PC-3 (cell line): ENCODE measurements at regions not wholly inside any gene's neighbourhood (a gene's known extent, or its start where the extent isn't known, plus 50 kb on each side); places are given as distances from the start of the nearest gene placed in this dataset.

ENCODE experiments used
- ATAC-seq: fragments of 200-7000 bp; cut with Tn5 transposase; 2 replicates; pipeline ENCODE4 v1.9.1; 2020; ENCODE audit warnings: mild to moderate bottlenecking, moderate library complexity
- BruUV-seq: library from RNA; stranded (reverse); fragments of 400-500 nt; replicated peaks from 2 replicates; lab custom pipeline; 2021; lab: Mats Ljungman, UMichigan
- CTCF ChIA-PET: fragments of 300-600 bp; sonication (Branson Sonifier 250); formaldehyde crosslinking; loops from one replicate; lab custom pipeline; 2022; ENCODE audit warnings: antibody characterized with exemption; lab: Charles Lee
- POLR2A ChIA-PET: fragments of 300-600 bp; sonication (Branson Sonifier 250); formaldehyde crosslinking; loops from one replicate; lab custom pipeline; 2022; ENCODE audit warnings: antibody characterized with exemption; ENCODE audit not compliant: unreplicated experiment; lab: Charles Lee
- DNase-seq: peaks from one replicate; pipeline ENCODE4 v3.0.0-alpha.2; 2015
- H2AFZ ChIP-seq: fragments of 300-600 bp; sonication (generic); 2 replicates; pipeline ENCODE4 v1.6.0; 2016; ENCODE audit warnings: antibody characterized with exemption, low read length
- H3F3A ChIP-seq: fragments of 300-600 bp; sonication (generic); one replicate; pipeline ENCODE4 v1.6.0; 2017; ENCODE audit warnings: antibody characterized with exemption, low read length, control low read depth, mild to moderate bottlenecking; ENCODE audit not compliant: unreplicated experiment
- H3K27ac ChIP-seq: fragments of 300-600 bp; sonication (generic); 2 replicates; pipeline ENCODE4 v1.5.1; 2016; ENCODE audit warnings: mild to moderate bottlenecking, low read length
- H3K27me3 ChIP-seq: fragments of 300-600 bp; sonication (generic); 2 replicates; pipeline ENCODE4 v1.6.1; 2016; ENCODE audit warnings: low read length, mixed read lengths
- H3K36me3 ChIP-seq: fragments of 300-600 bp; sonication (generic); 2 replicates; pipeline ENCODE4 v1.6.1; 2016; ENCODE audit warnings: low read depth, mixed run types, low read length, mixed read lengths
- H3K4me1 ChIP-seq: fragments of 300-600 bp; sonication (generic); 2 replicates; pipeline ENCODE4 v1.5.1; 2016; ENCODE audit warnings: low read length; ENCODE audit not compliant: insufficient read depth
- H3K4me2 ChIP-seq: fragments of 300-600 bp; sonication (generic); 2 replicates; pipeline ENCODE4 v1.6.0; 2016; ENCODE audit warnings: low read length
- H3K4me3 ChIP-seq: fragments of 300-600 bp; sonication (generic); 2 replicates; pipeline ENCODE4 v1.5.1; 2016; ENCODE audit warnings: mild to moderate bottlenecking, low read length, mixed read lengths
- H3K79me2 ChIP-seq: fragments of 300-600 bp; sonication (generic); 2 replicates; pipeline ENCODE4 v1.6.1; 2017; ENCODE audit warnings: low read length, mixed read lengths
- H3K9ac ChIP-seq: fragments of 300-600 bp; sonication (generic); 2 replicates; pipeline ENCODE4 v1.6.0; 2016; ENCODE audit warnings: mild to moderate bottlenecking, low read length
- H3K9me2 ChIP-seq: fragments of 300-600 bp; sonication (generic); replicated peaks from 2 replicates; pipeline ENCODE4 v1.6.1; 2016; ENCODE audit warnings: mixed run types, low read length, mixed read lengths
- H3K9me3 ChIP-seq: fragments of 300-600 bp; sonication (generic); 2 replicates; pipeline ENCODE4 v1.6.1; 2016; ENCODE audit warnings: low read length, mixed read lengths
- H4K20me1 ChIP-seq: fragments of 300-600 bp; sonication (generic); 2 replicates; pipeline ENCODE4 v1.6.1; 2016; ENCODE audit warnings: low read length, mixed read lengths
- EZH2 ChIP-seq: fragments of 300-600 bp; sonication (generic); IDR thresholded peaks from one replicate; pipeline ENCODE4 v1.6.1; 2017; ENCODE audit warnings: antibody characterized with exemption, mild to moderate bottlenecking, low read length; ENCODE audit not compliant: unreplicated experiment
- EZH2phosphoT487 ChIP-seq: fragments of 300-600 bp; sonication (generic); IDR thresholded peaks from 2 replicates; pipeline ENCODE4 v1.6.1; 2018; ENCODE audit warnings: mild to moderate bottlenecking, antibody characterized with exemption, low read length, borderline replicate concordance
- intact Hi-C: fragments of 100-400 bp; cut with micrococcal nuclease; formaldehyde crosslinking; loops from 2 replicates; pipeline ENCODE4 v1.9.0; 2023
- TF ChIP-seq, protein P1 (sequence below): fragments of 300-600 bp; sonication (generic); conservative IDR thresholded peaks from 2 replicates; pipeline ENCODE4 v1.5.1; 2017; ENCODE audit warnings: antibody characterized with exemption, low read depth, mild to moderate bottlenecking, low read length

- no TSS peak for BruUV-seq
- no peak for ATAC-seq
- H4K20me1 ChIP-seq: no peaks in the 10 kb centered on the region
These were observed 670.6 kb upstream of the EPHA7 start for GRCh38 chr6:94089941-94090340.

GRCh38 chr6:94088870-94089269, 669.5 kb upstream of the EPHA7 start:
- no TSS peak for BruUV-seq
- no peak for ATAC-seq

More at GRCh38 chr6:94089941-94090340, 670.6 kb upstream of the EPHA7 start:
- no peaks in the 10 kb centered on the region for H3F3A ChIP-seq
- no peaks in the 10 kb centered on the region for H3K79me2 ChIP-seq
- intact Hi-C loops: loop anchor here (10.0 kb wide), 1 partner anchor 165 kb away; no protein-coding TSS in a partner anchor
- H3K36me3 ChIP-seq: no peaks in the 10 kb centered on the region
- POLR2A ChIA-PET: no interaction called here
- no peak overlapping the region for H2AFZ ChIP-seq
- no peaks in the 10 kb centered on the region for H3K9me2 ChIP-seq
- CTCF ChIA-PET: no interaction called here
- H3K4me2 ChIP-seq: no peak overlapping the region
- H3K27me3 ChIP-seq: no peaks in the 10 kb centered on the region
- no peak overlapping the region for H3K4me3 ChIP-seq
- H3K9ac ChIP-seq: no peak overlapping the region
- H3K27ac ChIP-seq: no peak overlapping the region
- H3K4me1 ChIP-seq: no peaks in the 10 kb centered on the region
- TF ChIP-seq EZH2phosphoT487 (no peak), EZH2 (no peak)
- TF ChIP-seq, protein P1, sequence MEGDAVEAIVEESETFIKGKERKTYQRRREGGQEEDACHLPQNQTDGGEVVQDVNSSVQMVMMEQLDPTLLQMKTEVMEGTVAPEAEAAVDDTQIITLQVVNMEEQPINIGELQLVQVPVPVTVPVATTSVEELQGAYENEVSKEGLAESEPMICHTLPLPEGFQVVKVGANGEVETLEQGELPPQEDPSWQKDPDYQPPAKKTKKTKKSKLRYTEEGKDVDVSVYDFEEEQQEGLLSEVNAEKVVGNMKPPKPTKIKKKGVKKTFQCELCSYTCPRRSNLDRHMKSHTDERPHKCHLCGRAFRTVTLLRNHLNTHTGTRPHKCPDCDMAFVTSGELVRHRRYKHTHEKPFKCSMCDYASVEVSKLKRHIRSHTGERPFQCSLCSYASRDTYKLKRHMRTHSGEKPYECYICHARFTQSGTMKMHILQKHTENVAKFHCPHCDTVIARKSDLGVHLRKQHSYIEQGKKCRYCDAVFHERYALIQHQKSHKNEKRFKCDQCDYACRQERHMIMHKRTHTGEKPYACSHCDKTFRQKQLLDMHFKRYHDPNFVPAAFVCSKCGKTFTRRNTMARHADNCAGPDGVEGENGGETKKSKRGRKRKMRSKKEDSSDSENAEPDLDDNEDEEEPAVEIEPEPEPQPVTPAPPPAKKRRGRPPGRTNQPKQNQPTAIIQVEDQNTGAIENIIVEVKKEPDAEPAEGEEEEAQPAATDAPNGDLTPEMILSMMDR: no peak
- DNase-seq: no peak
- H3K9me3 ChIP-seq: no peaks in the 10 kb centered on the region

GRCh38 chr6:94074764-94075163, 655.4 kb upstream of the EPHA7 start:
- no peak overlapping the region for H3K4me3 ChIP-seq
- POLR2A ChIA-PET: no interaction called here
- CTCF ChIA-PET: no interaction called here
- ATAC-seq (no peak), DNase-seq (no peak)
- intact Hi-C loops: no loop called here
- no peaks in the 10 kb centered on the region for H3K9me3 ChIP-seq
- H4K20me1 ChIP-seq: no peaks in the 10 kb centered on the region
- H3K36me3 ChIP-seq: no peaks in the 10 kb centered on the region
- TF ChIP-seq EZH2: no peak
- TF ChIP-seq, protein P1: no peak
- TF ChIP-seq EZH2phosphoT487: no peak
- no peaks in the 10 kb centered on the region for H3K9me2 ChIP-seq
- H3K4me1 ChIP-seq: no peaks in the 10 kb centered on the region
- no peak overlapping the region for H3K4me2 ChIP-seq
- no peak overlapping the region for H3K9ac ChIP-seq
- H3K27ac ChIP-seq: no peak overlapping the region
- no TSS peak for BruUV-seq
- no peaks in the 10 kb centered on the region for H3K79me2 ChIP-seq
- H3K27me3 ChIP-seq: no peaks in the 10 kb centered on the region
- H2AFZ ChIP-seq: no peak overlapping the region
- H3F3A ChIP-seq: no peaks in the 10 kb centered on the region

More at GRCh38 chr6:94088870-94089269, 669.5 kb upstream of the EPHA7 start:
- ChIA-PET POLR2A (no interaction called here), CTCF (no interaction called here)
- Histone ChIP-seq H3K36me3 (no peaks in the 10 kb centered on the region), H3K9ac (no peak overlapping the region), H3K4me1 (no peaks in the 10 kb centered on the region), H3K9me3 (no peaks in the 10 kb centered on the region), H3K4me3 (no peak overlapping the region), H2AFZ (no peak overlapping the region), H3K9me2 (no peaks in the 10 kb centered on the region), H3K27ac (no peak overlapping the region), H3K4me2 (no peak overlapping the region), H3K27me3 (no peaks in the 10 kb centered on the region), H3K79me2 (no peaks in the 10 kb centered on the region), H4K20me1 (no peaks in the 10 kb centered on the region), H3F3A (no peaks in the 10 kb centered on the region)
- no peak for DNase-seq
- TF ChIP-seq EZH2phosphoT487 (no peak), EZH2 (no peak)
- TF ChIP-seq, protein P1: no peak
- intact Hi-C loops: loop anchor here (10.0 kb wide), 1 partner anchor 166 kb away; no protein-coding TSS in a partner anchor
